NCI-H1694 treated with DMSO at 0.1 percent for 48 hours (cell line): ENCODE measurements at regions not wholly inside any gene's neighbourhood (a gene's known extent, or its start where the extent isn't known, plus 50 kb on each side); places are given as distances from the start of the nearest gene placed in this dataset.
"Not testable (repeated sequence)": the region's sequence is repeated elsewhere in the genome, so short reads cannot be mapped to it uniquely, and the experiment has no call there.

Experiments
- DNase-seq: peaks from one replicate; lab custom pipeline; 2025; lab: John Stamatoyannopoulos, UW

- DNase-seq = no peak
Observed at GRCh38 chrX:46366381-46367207, 178.6 kb downstream of the ZNF674 start.

- no peak for DNase-seq
Observed at GRCh38 chrX:46354481-46354880, 190.7 kb downstream of the ZNF674 start.

GRCh38 chrX:46341767-46342322 is 203.4 kb downstream of the ZNF674 start:
- DNase-seq = no peak

- DNase-seq = no peak
Observed at GRCh38 chrX:46340696-46341095, 204.5 kb downstream of the ZNF674 start.

- no peak for DNase-seq
Observed at GRCh38 chrX:46333550-46333949, 211.7 kb downstream of the ZNF674 start.

GRCh38 chrX:46330981-46331380 is 214.2 kb downstream of the ZNF674 start:
- DNase-seq = no peak

GRCh38 chrX:46330513-46330912 is 214.7 kb downstream of the ZNF674 start:
- DNase-seq = no peak

GRCh38 chrX:46328133-46328532 is 217.1 kb downstream of the ZNF674 start:
- no peak for DNase-seq

- DNase-seq = no peak
Observed at GRCh38 chrX:46327566-46328115, 217.6 kb downstream of the ZNF674 start.

- no peak for DNase-seq
Observed at GRCh38 chrX:46326161-46326560, 219.1 kb downstream of the ZNF674 start.

GRCh38 chrX:46325312-46325877 is 219.8 kb downstream of the ZNF674 start:
- DNase-seq = no peak

GRCh38 chrX:46324166-46324565 is 221.1 kb downstream of the ZNF674 start:
- no peak for DNase-seq

- DNase-seq = not testable (repeated sequence)
Observed at GRCh38 chrX:46322929-46323328, 222.3 kb downstream of the ZNF674 start.

- DNase-seq = no peak
Observed at GRCh38 chrX:46321676-46322075, 223.5 kb downstream of the ZNF674 start.

- no peak for DNase-seq
Observed at GRCh38 chrX:46319750-46320149, 225.5 kb downstream of the ZNF674 start.

GRCh38 chrX:46318551-46318950 is 226.7 kb downstream of the ZNF674 start:
- DNase-seq = no peak

GRCh38 chrX:46317163-46317562 is 228.1 kb downstream of the ZNF674 start:
- DNase-seq = no peak

GRCh38 chrX:46311581-46312120 is 233.6 kb downstream of the ZNF674 start:
- no peak for DNase-seq

GRCh38 chrX:46310815-46311497 is 234.3 kb downstream of the ZNF674 start:
- DNase-seq = no peak

GRCh38 chrX:46308110-46308509 is 237.1 kb downstream of the ZNF674 start:
- DNase-seq = no peak

- no peak for DNase-seq
Observed at GRCh38 chrX:46306103-46306502, 239.1 kb downstream of the ZNF674 start.

GRCh38 chrX:46305431-46305830 is 239.8 kb downstream of the ZNF674 start:
- no peak for DNase-seq
